HPDE6-E6E7 (cell line): ENCODE measurements at regions not wholly inside any gene's neighbourhood (a gene's known extent, or its start where the extent isn't known, plus 50 kb on each side); places are given as distances from the start of the nearest gene placed in this dataset.

Experiments used
- DNase-seq: peaks from one replicate; pipeline ENCODE4 v3.0.0; 2011; ENCODE audit warnings: missing footprints; ENCODE audit errors: extremely low spot score

- no peak for DNase-seq
Observed at GRCh38 chr6:44062771-44063560, 64.3 kb downstream of the MRPL14 start.

GRCh38 chr6:44062105-44062770, 65.0 kb downstream of the MRPL14 start:
- no peak for DNase-seq

- no peak for DNase-seq
Observed at GRCh38 chr6:44061375-44062104, 65.7 kb downstream of the MRPL14 start.

- no peak for DNase-seq
Observed at GRCh38 chr6:44060612-44061374, 66.5 kb downstream of the MRPL14 start.

GRCh38 chr6:44059359-44060346, 67.6 kb downstream of the MRPL14 start:
- DNase-seq: no peak

- DNase-seq: peak; percentile 96
Observed at GRCh38 chr6:44058617-44059358, 68.5 kb downstream of the MRPL14 start.

GRCh38 chr6:44057931-44058616, 69.2 kb downstream of the MRPL14 start:
- no peak for DNase-seq

- no peak for DNase-seq
Observed at GRCh38 chr6:44057238-44057930, 69.9 kb downstream of the MRPL14 start.

GRCh38 chr6:44056392-44057237, 70.6 kb downstream of the MRPL14 start:
- no peak for DNase-seq

GRCh38 chr6:44054721-44055559, 72.3 kb downstream of the MRPL14 start:
- no peak for DNase-seq

- no peak for DNase-seq
Observed at GRCh38 chr6:44053760-44054556, 73.3 kb downstream of the MRPL14 start.

GRCh38 chr6:44053106-44053756, 74.0 kb downstream of the MRPL14 start:
- no peak for DNase-seq

GRCh38 chr6:44052419-44053023, 74.7 kb downstream of the MRPL14 start:
- DNase-seq: no peak

GRCh38 chr6:44051515-44051914, 75.7 kb downstream of the MRPL14 start:
- DNase-seq: no peak

GRCh38 chr6:44050872-44051505, 76.3 kb downstream of the MRPL14 start:
- no peak for DNase-seq
